H1 (cell line): ENCODE measurements at regions not wholly inside any gene's neighbourhood (a gene's known extent, or its start where the extent isn't known, plus 50 kb on each side); places are given as distances from the start of the nearest gene placed in this dataset.

ENCODE experiments used
- CTCF ChIA-PET: fragments of 300-600 bp; sonication (Branson Sonifier 250); formaldehyde crosslinking; loops from one replicate; lab custom pipeline; 2021; ENCODE audit not compliant: partially characterized antibody; lab: Charles Lee
- POLR2A ChIA-PET: fragments of 300-600 bp; sonication (Branson Sonifier 250); formaldehyde crosslinking; loops from one replicate; lab custom pipeline; 2021; ENCODE audit warnings: inconsistent platforms; ENCODE audit not compliant: partially characterized antibody; lab: Charles Lee
- DNase-seq, 2 experiments: peaks; one replicate each; pipeline versions ENCODE4 v3.0.0 to v3.0.0-alpha.2; 2010 to 2022; ENCODE audit warnings: low spot score in 2 of 2, low read depth in 1 of 2, mixed read lengths in 1 of 2
- FAIRE-seq: peaks from 2 replicates; lab custom pipeline; 2011; peaks lifted over from hg19 to GRCh38; lab: Jason Lieb, UNC
- H2AFZ ChIP-seq: 2 replicates; pipeline ENCODE4 v1.8.1; 2012; ENCODE audit warnings: low read length, inconsistent platforms
- H2AK5ac ChIP-seq: 2 replicates; pipeline ENCODE4 v1.6.1; 2013; ENCODE audit warnings: low read depth, low read length
- H2BK120ac ChIP-seq: replicated peaks from 2 replicates; pipeline ENCODE3; 2013; ENCODE audit warnings: low read depth, low read length, inconsistent platforms
- H2BK12ac ChIP-seq: 2 replicates; pipeline ENCODE4 v1.6.1; 2013; ENCODE audit warnings: low read depth, low read length
- H2BK15ac ChIP-seq: 2 replicates; pipeline ENCODE4 v1.6.1; 2013; ENCODE audit warnings: low read length
- H2BK20ac ChIP-seq: 2 replicates; pipeline ENCODE4 v1.6.1; 2013; ENCODE audit warnings: low read length
- H2BK5ac ChIP-seq: 2 replicates; pipeline ENCODE4 v1.6.1; 2013; ENCODE audit warnings: low read depth, low read length
- H3K14ac ChIP-seq: 2 replicates; pipeline ENCODE4 v1.6.1; 2013; ENCODE audit warnings: inconsistent platforms; ENCODE audit not compliant: insufficient read length
- H3K18ac ChIP-seq: 2 replicates; pipeline ENCODE4 v1.6.1; 2013; ENCODE audit warnings: low read length; ENCODE audit errors: extremely low read depth
- H3K23ac ChIP-seq: 2 replicates; pipeline ENCODE4 v1.6.1; 2013; ENCODE audit warnings: inconsistent platforms; ENCODE audit not compliant: insufficient read length
- H3K23me2 ChIP-seq: 2 replicates; pipeline ENCODE4 v1.6.1; 2013; ENCODE audit warnings: low read depth, low read length
- H3K27ac ChIP-seq: 2 replicates; pipeline ENCODE4 v1.6.1; 2011; ENCODE audit warnings: low read depth, low read length, inconsistent platforms
- H3K27me3 ChIP-seq, 4 experiments: replicated peaks in 1 of 4; 1 replicate in 1 of 4; 2 replicates in 3 of 4; pipeline versions ENCODE4 v1.6.1 to v1.8.1; 2011 to 2013; ENCODE audit warnings: low read length in 3 of 4, mild to moderate bottlenecking in 3 of 4, inconsistent platforms in 2 of 4, mixed read lengths in 2 of 4, moderate library complexity in 1 of 4; ENCODE audit not compliant: control insufficient read depth in 3 of 4, insufficient read depth in 3 of 4; ENCODE audit errors: extremely low read depth in 1 of 4
- H3K36me3 ChIP-seq, 4 experiments: 2 replicates each; pipeline versions ENCODE4 v1.6.1 to v1.8.1; 2011 to 2013; ENCODE audit warnings: mild to moderate bottlenecking in 4 of 4, low read length in 3 of 4, moderate library complexity in 2 of 4, control low read depth in 1 of 4, inconsistent platforms in 1 of 4; ENCODE audit not compliant: insufficient read depth in 4 of 4, control insufficient read depth in 2 of 4
- H3K4ac ChIP-seq: replicated peaks from 2 replicates; pipeline ENCODE3; 2013; ENCODE audit warnings: low read length, low read depth, mixed read lengths, inconsistent platforms; ENCODE audit not compliant: insufficient read length
- H3K4me1 ChIP-seq, 4 experiments: replicated peaks in 1 of 4; 1 replicate in 1 of 4; 2 replicates in 3 of 4; pipeline versions ENCODE4 v1.6.1 to v1.8.1; 2011 to 2013; ENCODE audit warnings: low read length in 3 of 4, inconsistent platforms in 2 of 4, mixed read lengths in 1 of 4; ENCODE audit not compliant: insufficient read depth in 4 of 4, control insufficient read depth in 3 of 4
- H3K4me2 ChIP-seq, 2 experiments: 2 replicates each; pipeline versions ENCODE4 v1.6.1 to v1.8.1; 2011 to 2013; ENCODE audit warnings: low read depth in 2 of 2, low read length in 2 of 2, control low read depth in 1 of 2, inconsistent platforms in 1 of 2, mild to moderate bottlenecking in 1 of 2; ENCODE audit not compliant: insufficient read depth in 1 of 2
- H3K4me3 ChIP-seq, 4 experiments: fragments of 200-600, 300-600 bp in 1 of 4; sonication (generic), shearing (Covaris generic), sonication (Bioruptor Twin) in 1 of 4; 2 replicates each; pipeline versions ENCODE4 v1.5.1 to v1.8.1; 2011 to 2016; ENCODE audit warnings: low read length in 4 of 4, low read depth in 3 of 4, control low read depth in 2 of 4, inconsistent platforms in 2 of 4, mild to moderate bottlenecking in 2 of 4, mixed read lengths in 1 of 4, moderate library complexity in 1 of 4; ENCODE audit not compliant: insufficient read depth in 2 of 4; ENCODE audit errors: extremely low read depth in 1 of 4
- H3K56ac ChIP-seq: replicated peaks from 2 replicates; pipeline ENCODE3; 2013; ENCODE audit warnings: low read depth, mild to moderate bottlenecking, mixed read lengths, low read length, inconsistent platforms; ENCODE audit not compliant: insufficient read length
- H3K79me1 ChIP-seq: 2 replicates; pipeline ENCODE4 v1.6.1; 2013; ENCODE audit warnings: low read depth, low read length, control low read depth
- H3K79me2 ChIP-seq, 2 experiments: 2 replicates each; pipeline versions ENCODE4 v1.6.1 to v1.8.1; 2012 to 2013; ENCODE audit warnings: low read length in 2 of 2, mild to moderate bottlenecking in 2 of 2, inconsistent platforms in 1 of 2; ENCODE audit not compliant: insufficient read depth in 2 of 2, control insufficient read depth in 1 of 2
- H3K9ac ChIP-seq, 4 experiments: replicated peaks in 1 of 4; 1 replicate in 1 of 4; 2 replicates in 3 of 4; pipeline versions ENCODE4 v1.6.1 to v1.8.1; 2011 to 2013; ENCODE audit warnings: low read depth in 3 of 4, low read length in 3 of 4, control low read depth in 2 of 4, mild to moderate bottlenecking in 2 of 4, moderate library complexity in 2 of 4, inconsistent platforms in 1 of 4; ENCODE audit errors: extremely low read depth in 1 of 4
- H3K9me3 ChIP-seq, 2 experiments: 2 replicates each; pipeline versions ENCODE4 v1.6.1 to v1.8.1; 2012 to 2013; ENCODE audit warnings: mild to moderate bottlenecking in 2 of 2, moderate library complexity in 2 of 2, control low read depth in 1 of 2, inconsistent platforms in 1 of 2, low read depth in 1 of 2, low read length in 1 of 2, mixed read lengths in 1 of 2; ENCODE audit not compliant: insufficient read depth in 2 of 2
- H4K20me1 ChIP-seq, 2 experiments: replicated peaks in 1 of 2; 2 replicates each; pipeline versions ENCODE3 to v1.8.1; 2011 to 2013; ENCODE audit warnings: inconsistent platforms in 2 of 2, low read length in 2 of 2, mild to moderate bottlenecking in 1 of 2; ENCODE audit not compliant: insufficient read depth in 2 of 2, control insufficient read depth in 1 of 2
- H4K5ac ChIP-seq: 2 replicates; pipeline ENCODE4 v1.6.1; 2013; ENCODE audit warnings: low read length, low read depth, mixed read lengths, inconsistent platforms; ENCODE audit not compliant: insufficient read length
- H4K8ac ChIP-seq: 2 replicates; pipeline ENCODE4 v1.8.0; 2013; ENCODE audit warnings: mild to moderate bottlenecking, moderate library complexity, low read length, inconsistent platforms; ENCODE audit not compliant: insufficient read depth; ENCODE audit errors: extremely low read depth
- H4K91ac ChIP-seq: replicated peaks from 2 replicates; pipeline ENCODE3; 2013; ENCODE audit warnings: low read length, mixed read lengths, inconsistent platforms; ENCODE audit not compliant: insufficient read length
- CHD2 ChIP-seq: IDR thresholded peaks from 2 replicates; pipeline ENCODE4 v1.6.1; 2012; ENCODE audit warnings: low read length, improper control_type of control experiment
- CTBP2 ChIP-seq: IDR thresholded peaks from 2 replicates; pipeline ENCODE4 v1.7.0; 2011; ENCODE audit warnings: borderline replicate concordance, mild to moderate bottlenecking, moderate library complexity, mixed read lengths, low read length; ENCODE audit not compliant: insufficient read depth, insufficient read length
- EZH2 ChIP-seq: fragments of 200-600 bp; sonication (generic); IDR thresholded peaks from 2 replicates; pipeline ENCODE4 v1.7.1; 2012; ENCODE audit warnings: low read depth, mild to moderate bottlenecking, moderate library complexity, low read length, inconsistent platforms; ENCODE audit not compliant: severe bottlenecking
- KDM5A ChIP-seq: fragments of 200-600 bp; IDR thresholded peaks from 2 replicates; pipeline ENCODE4 v1.7.1; 2012; ENCODE audit warnings: mild to moderate bottlenecking, low read length, inconsistent platforms, mixed read lengths
- POLR2A ChIP-seq, 2 experiments: IDR thresholded peaks; 1 replicate in 1 of 2; 2 replicates in 1 of 2; pipeline ENCODE4 v1.6.1; 2011; ENCODE audit warnings: low read depth in 2 of 2, low read length in 2 of 2, mild to moderate bottlenecking in 2 of 2; ENCODE audit errors: control extremely low read depth in 1 of 2
- RNF2 ChIP-seq: fragments of 200-900, 300-1000 bp; sonication (generic); IDR thresholded peaks from 2 replicates; pipeline ENCODE4 v1.7.1; 2016; ENCODE audit warnings: borderline replicate concordance, low read depth, mild to moderate bottlenecking, antibody characterized with exemption, low read length; ENCODE audit not compliant: poor library complexity, severe bottlenecking; ENCODE audit errors: missing control alignments
- SIN3A ChIP-seq, 2 experiments: IDR thresholded peaks in 1 of 2; conservative IDR thresholded peaks in 1 of 2; 2 replicates each; pipeline ENCODE4 v1.6.1; 2011 to 2012; ENCODE audit warnings: low read length in 2 of 2, improper control_type of control experiment in 1 of 2, low read depth in 1 of 2, mild to moderate bottlenecking in 1 of 2
- SIRT6 ChIP-seq: IDR thresholded peaks from one replicate; pipeline ENCODE4 v1.7.1; 2012; ENCODE audit warnings: low read length, inconsistent platforms
- SIX5 ChIP-seq: IDR thresholded peaks from 2 replicates; pipeline ENCODE4 v1.6.1; 2011; ENCODE audit warnings: mild to moderate bottlenecking, low read depth, low read length
- SP1 ChIP-seq: IDR thresholded peaks from 2 replicates; pipeline ENCODE4 v1.6.1; 2011; ENCODE audit warnings: low read depth, low read length
- SP2 ChIP-seq: IDR thresholded peaks from 2 replicates; pipeline ENCODE4 v1.6.1; 2012; ENCODE audit warnings: mild to moderate bottlenecking, low read length, inconsistent platforms
- SUZ12 ChIP-seq: fragments of 200-600 bp; sonication (generic); IDR thresholded peaks from 2 replicates; pipeline ENCODE4 v1.6.1; 2012; ENCODE audit warnings: mild to moderate bottlenecking, inconsistent platforms, low read length, moderate library complexity, mixed read lengths
- TEAD4 ChIP-seq: IDR thresholded peaks from 2 replicates; pipeline ENCODE4 v1.6.1; 2012; ENCODE audit warnings: low read depth, low read length, inconsistent platforms, mixed read lengths
- USF2 ChIP-seq: IDR thresholded peaks from 2 replicates; pipeline ENCODE4 v1.6.1; 2011; ENCODE audit warnings: low read length, improper control_type of control experiment
- YY1 ChIP-seq: IDR thresholded peaks from 2 replicates; pipeline ENCODE4 v1.6.1; 2011; ENCODE audit warnings: low read depth, mild to moderate bottlenecking, low read length

DNA sequence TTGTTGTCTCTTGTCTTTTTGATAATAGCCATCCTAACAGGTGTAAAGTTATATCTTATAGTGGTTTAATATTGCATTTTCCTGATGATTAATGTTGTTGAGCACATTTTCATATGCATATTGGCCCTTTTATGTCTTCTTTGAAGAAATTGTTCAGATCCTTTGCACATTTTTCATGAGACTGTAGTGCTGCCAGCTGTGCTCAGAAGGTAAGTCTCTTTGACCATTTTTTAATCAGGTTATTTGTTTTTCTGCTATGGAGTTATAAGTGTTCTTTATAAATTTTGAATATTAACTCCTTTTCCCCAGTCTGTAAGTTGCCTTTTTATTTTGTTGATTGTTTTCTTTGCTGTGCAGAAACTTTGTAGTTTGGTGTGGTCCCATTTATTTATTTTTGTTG is 55.8 kb upstream of the ZNF184 start:
- no peak overlapping the region for H3K4ac ChIP-seq
- H3K23me2 ChIP-seq = no peaks in the 10 kb centered on the region
- no peak overlapping the region for H3K4me3 ChIP-seq
- no peak overlapping the region for H3K4me2 ChIP-seq
- H3K79me1 ChIP-seq = no peaks in the 10 kb centered on the region
- no peak overlapping the region for H3K23ac ChIP-seq
- H4K8ac ChIP-seq = no peak overlapping the region
- TF ChIP-seq SIRT6 = no peak
- no peak for TF ChIP-seq SIN3A (conservative IDR thresholded peaks at IDR 0.05 in 1 of 2, IDR thresholded peaks at IDR 0.05 in 1 of 2; ENCODE audit: low read depth in 1 of 2, low read length in 2 of 2)
- TF ChIP-seq YY1 = no peak
- TF ChIP-seq SP2 = no peak
- no peak for TF ChIP-seq SUZ12
- no peak for TF ChIP-seq RNF2
- TF ChIP-seq EZH2 = no peak
- TF ChIP-seq CHD2 = no peak
- no peak for TF ChIP-seq USF2
- TF ChIP-seq POLR2A (IDR thresholded peaks at IDR 0.05; ENCODE audit: control extremely low read depth in 1 of 2, low read depth in 2 of 2, low read length in 2 of 2) = no peak
- TF ChIP-seq SIX5 = no peak
- TF ChIP-seq SP1 = no peak
- no peak for TF ChIP-seq KDM5A
- no peak for TF ChIP-seq CTBP2
- TF ChIP-seq TEAD4 = no peak
- TF ChIP-seq, all 59 proteins: peak for 0
- Histone ChIP-seq H2BK5ac (no peak overlapping the region), H3K79me2 (no peaks in the 10 kb centered on the region), H2BK120ac (no peak overlapping the region), H3K14ac (no peak overlapping the region), H3K9ac (no peak overlapping the region), H4K5ac (no peak overlapping the region), H3K27me3 (0 out of 7 replicates have a peak, but pooled peaks cover 0 to 2% (median 0%) of the 10 kb centered on the region in 4 experiments), H2AFZ (no peak overlapping the region), H3K56ac (no peak overlapping the region), H3K18ac (no peak overlapping the region), H2BK15ac (no peak overlapping the region), H2BK12ac (no peak overlapping the region), H3K9me3 (no peaks in the 10 kb centered on the region), H2BK20ac (no peak overlapping the region), H4K20me1 (no peaks in the 10 kb centered on the region), H2AK5ac (no peak overlapping the region), H3K4me1 (no peaks in the 10 kb centered on the region), H4K91ac (no peak overlapping the region), H3K36me3 (no peaks in the 10 kb centered on the region), H3K27ac (no peak overlapping the region)
- no peak for DNase-seq
- ChIA-PET POLR2A (no interaction called here), CTCF (interaction anchor here (1.2 kb wide), 1 partner anchor 224 kb away, joined by 3 read pairs; no protein-coding TSS in a partner anchor)
- FAIRE-seq = no peak
